HUDEP-2 (cell line): ENCODE measurements at regions not wholly inside any gene's neighbourhood (a gene's known extent, or its start where the extent isn't known, plus 50 kb on each side); places are given as distances from the start of the nearest gene placed in this dataset.

Experiments
- DNase-seq, 76 experiments: peaks; one replicate each; lab custom pipeline; 2025; ENCODE audit not compliant: unreplicated experiment in 76 of 76; lab: John Stamatoyannopoulos, UW

GRCh38 chr16:55426865-55427484 lies 52.0 kb upstream of the MMP2 start:
- DNase-seq: no peak
